ENCODE measurements at regions not wholly inside any gene's neighbourhood (a gene's known extent, or its start where the extent isn't known, plus 50 kb on each side); places are given as distances from the start of the nearest gene placed in this dataset.

GRCh38 chr6:95521181-95521580 lies 56.2 kb upstream of the MANEA start:
- no peaks in the 10 kb centered on the region for H3K9me3 ChIP-seq
- no peaks in the 10 kb centered on the region for H3K27me3 ChIP-seq (ENCODE audit: low read depth)
- DNase-seq: no peak
- no peak for TF ChIP-seq CTCF (IDR thresholded peaks at IDR 0.05)
- H3K27ac ChIP-seq: no peak overlapping the region
- no peaks in the 10 kb centered on the region for H3K36me3 ChIP-seq
- ATAC-seq: no peak
- intact Hi-C loops (cut with DNase I): no loop called here
- H3K4me1 ChIP-seq: no peaks in the 10 kb centered on the region
- no peak overlapping the region for H3K4me3 ChIP-seq
